GM23338 (cell line): ENCODE measurements at regions not wholly inside any gene's neighbourhood (a gene's known extent, or its start where the extent isn't known, plus 50 kb on each side); places are given as distances from the start of the nearest gene placed in this dataset.

Experiments used
- EZH2 ChIP-seq: fragments of 200-600 bp; sonication (generic); IDR thresholded peaks from one replicate; pipeline ENCODE4 v1.8.0; 2017; ENCODE audit warnings: antibody characterized with exemption, mild to moderate bottlenecking, low read depth; ENCODE audit not compliant: unreplicated experiment
- JUNB ChIP-seq: IDR thresholded peaks from one replicate; pipeline ENCODE4 v1.6.1; 2016; ENCODE audit warnings: antibody characterized with exemption; ENCODE audit not compliant: unreplicated experiment
- POLR2AphosphoS5 ChIP-seq: IDR thresholded peaks from 2 replicates; pipeline ENCODE4 v1.6.1; 2016; ENCODE audit warnings: antibody characterized with exemption, low read depth
- TF ChIP-seq, protein P1 (sequence below), 2 experiments: fragments of 200-600 bp in 1 of 2; sonication (generic) in 1 of 2; conservative IDR thresholded peaks; 2 replicates each; pipeline versions ENCODE4 v1.5.1 to v1.6.1; 2016 to 2017; ENCODE audit warnings: antibody characterized with exemption in 2 of 2, low read depth in 2 of 2, mild to moderate bottlenecking in 2 of 2, moderate library complexity in 1 of 2
- TF ChIP-seq, protein P2 (sequence below): IDR thresholded peaks from one replicate; pipeline ENCODE4 v1.6.1; 2018; ENCODE audit warnings: antibody characterized with exemption; ENCODE audit not compliant: unreplicated experiment

DNA sequence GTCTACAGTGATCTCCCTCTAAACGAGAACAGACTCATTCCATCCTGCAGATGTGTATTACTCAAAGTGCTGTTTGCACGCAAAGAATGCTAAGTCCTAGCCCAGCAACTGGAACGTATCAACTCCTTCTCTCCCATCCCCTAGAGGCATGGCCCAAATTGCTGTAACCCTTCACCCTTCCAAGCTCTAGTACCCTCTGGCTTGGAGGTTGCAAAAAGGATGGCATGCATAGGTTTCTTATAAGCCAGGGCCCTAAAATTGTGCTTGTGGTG lies 71.5 kb upstream of the TGM3 start:
- TF ChIP-seq, protein P1, sequence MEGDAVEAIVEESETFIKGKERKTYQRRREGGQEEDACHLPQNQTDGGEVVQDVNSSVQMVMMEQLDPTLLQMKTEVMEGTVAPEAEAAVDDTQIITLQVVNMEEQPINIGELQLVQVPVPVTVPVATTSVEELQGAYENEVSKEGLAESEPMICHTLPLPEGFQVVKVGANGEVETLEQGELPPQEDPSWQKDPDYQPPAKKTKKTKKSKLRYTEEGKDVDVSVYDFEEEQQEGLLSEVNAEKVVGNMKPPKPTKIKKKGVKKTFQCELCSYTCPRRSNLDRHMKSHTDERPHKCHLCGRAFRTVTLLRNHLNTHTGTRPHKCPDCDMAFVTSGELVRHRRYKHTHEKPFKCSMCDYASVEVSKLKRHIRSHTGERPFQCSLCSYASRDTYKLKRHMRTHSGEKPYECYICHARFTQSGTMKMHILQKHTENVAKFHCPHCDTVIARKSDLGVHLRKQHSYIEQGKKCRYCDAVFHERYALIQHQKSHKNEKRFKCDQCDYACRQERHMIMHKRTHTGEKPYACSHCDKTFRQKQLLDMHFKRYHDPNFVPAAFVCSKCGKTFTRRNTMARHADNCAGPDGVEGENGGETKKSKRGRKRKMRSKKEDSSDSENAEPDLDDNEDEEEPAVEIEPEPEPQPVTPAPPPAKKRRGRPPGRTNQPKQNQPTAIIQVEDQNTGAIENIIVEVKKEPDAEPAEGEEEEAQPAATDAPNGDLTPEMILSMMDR (conservative IDR thresholded peaks at IDR 0.05; ENCODE audit: low read depth in 2 of 2), result no peak
- TF ChIP-seq POLR2AphosphoS5 (no peak), EZH2 (no peak), JUNB (no peak)
- TF ChIP-seq, protein P2, sequence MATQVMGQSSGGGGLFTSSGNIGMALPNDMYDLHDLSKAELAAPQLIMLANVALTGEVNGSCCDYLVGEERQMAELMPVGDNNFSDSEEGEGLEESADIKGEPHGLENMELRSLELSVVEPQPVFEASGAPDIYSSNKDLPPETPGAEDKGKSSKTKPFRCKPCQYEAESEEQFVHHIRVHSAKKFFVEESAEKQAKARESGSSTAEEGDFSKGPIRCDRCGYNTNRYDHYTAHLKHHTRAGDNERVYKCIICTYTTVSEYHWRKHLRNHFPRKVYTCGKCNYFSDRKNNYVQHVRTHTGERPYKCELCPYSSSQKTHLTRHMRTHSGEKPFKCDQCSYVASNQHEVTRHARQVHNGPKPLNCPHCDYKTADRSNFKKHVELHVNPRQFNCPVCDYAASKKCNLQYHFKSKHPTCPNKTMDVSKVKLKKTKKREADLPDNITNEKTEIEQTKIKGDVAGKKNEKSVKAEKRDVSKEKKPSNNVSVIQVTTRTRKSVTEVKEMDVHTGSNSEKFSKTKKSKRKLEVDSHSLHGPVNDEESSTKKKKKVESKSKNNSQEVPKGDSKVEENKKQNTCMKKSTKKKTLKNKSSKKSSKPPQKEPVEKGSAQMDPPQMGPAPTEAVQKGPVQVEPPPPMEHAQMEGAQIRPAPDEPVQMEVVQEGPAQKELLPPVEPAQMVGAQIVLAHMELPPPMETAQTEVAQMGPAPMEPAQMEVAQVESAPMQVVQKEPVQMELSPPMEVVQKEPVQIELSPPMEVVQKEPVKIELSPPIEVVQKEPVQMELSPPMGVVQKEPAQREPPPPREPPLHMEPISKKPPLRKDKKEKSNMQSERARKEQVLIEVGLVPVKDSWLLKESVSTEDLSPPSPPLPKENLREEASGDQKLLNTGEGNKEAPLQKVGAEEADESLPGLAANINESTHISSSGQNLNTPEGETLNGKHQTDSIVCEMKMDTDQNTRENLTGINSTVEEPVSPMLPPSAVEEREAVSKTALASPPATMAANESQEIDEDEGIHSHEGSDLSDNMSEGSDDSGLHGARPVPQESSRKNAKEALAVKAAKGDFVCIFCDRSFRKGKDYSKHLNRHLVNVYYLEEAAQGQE, result no peak
